ENCODE measurements at regions not wholly inside any gene's neighbourhood (a gene's known extent, or its start where the extent isn't known, plus 50 kb on each side); places are given as distances from the start of the nearest gene placed in this dataset.
"Not testable (repeated sequence)": the region's sequence is repeated elsewhere in the genome, so short reads cannot be mapped to it uniquely, and the experiment has no call there.

DNA sequence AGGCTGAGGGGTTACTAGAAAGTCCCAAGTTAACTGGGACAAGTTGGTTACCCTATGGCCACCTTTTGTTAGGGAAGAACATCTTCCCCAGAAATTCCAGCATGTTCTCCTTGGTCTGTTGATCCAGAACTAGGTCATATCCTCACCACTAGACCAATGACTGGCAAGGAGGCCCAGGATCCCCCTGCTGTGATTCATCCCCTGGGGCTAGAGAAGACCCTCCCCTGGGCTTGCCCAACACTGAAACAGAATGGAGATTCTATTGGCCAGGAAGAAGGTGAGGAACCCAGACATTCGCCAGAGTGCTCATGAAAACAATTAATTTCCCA is 90.1 kb upstream of the SIM2 start:
- Histone ChIP-seq H3K36me3 (ENCODE audit: control insufficient read depth in 3 of 3, insufficient read depth in 2 of 3, low read depth in 1 of 3, low read length in 3 of 3) (no peaks in the 10 kb centered on the region), H3K27me3 (ENCODE audit: control insufficient read depth in 3 of 3, insufficient read depth in 3 of 3, low read length in 3 of 3) (peaks cover 0 to 5% (median 1%) of the 10 kb centered on the region in 3 donors), H3K4me3 (ENCODE audit: low read depth in 1 of 3, low read length in 3 of 3) (no peak overlapping the region), H3K9me3 (ENCODE audit: control insufficient read depth in 2 of 2, insufficient read depth in 1 of 2, low read depth in 1 of 2, low read length in 1 of 2) (no peaks in the 10 kb centered on the region), H3K4me1 (ENCODE audit: control insufficient read depth in 3 of 3, insufficient read depth in 2 of 3, low read depth in 1 of 3, low read length in 2 of 3) (no peaks in the 10 kb centered on the region), H3K27ac (ENCODE audit: low read depth in 1 of 3, low read length in 2 of 3) (no peak overlapping the region)
- FAIRE-seq (no peak), DNase-seq (no peak)
- 84 to 96% (median 89%) methylated on average over 1 of the region's 1 CpG for WGBS, 3 donors

DNA sequence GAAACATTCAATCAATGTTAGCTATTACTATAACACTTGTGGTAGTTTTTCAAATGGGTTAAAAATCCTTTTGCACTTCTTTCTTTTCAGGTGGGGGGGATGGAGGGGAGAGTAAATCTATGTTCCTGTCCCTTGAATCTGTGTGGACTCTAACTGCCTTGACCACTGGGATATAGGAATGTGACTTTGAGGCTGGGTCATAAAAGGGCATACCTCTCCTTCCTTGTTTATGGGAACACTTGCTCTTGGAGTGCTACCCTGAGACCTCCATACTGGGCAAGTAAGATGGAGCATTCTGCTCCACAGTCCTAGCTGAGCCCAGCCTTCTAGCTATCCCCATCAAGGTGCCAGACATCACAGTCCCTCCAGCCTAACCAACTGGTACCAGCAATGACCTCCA is 89.3 kb upstream of the SIM2 start:
- no peaks in the 10 kb centered on the region for H3K36me3 ChIP-seq (ENCODE audit: control insufficient read depth in 3 of 3, insufficient read depth in 2 of 3, low read depth in 1 of 3, low read length in 3 of 3)
- DNase-seq: no peak
- FAIRE-seq: no peak
- H3K9me3 ChIP-seq (ENCODE audit: control insufficient read depth in 2 of 2, insufficient read depth in 1 of 2, low read depth in 1 of 2, low read length in 1 of 2): no peaks in the 10 kb centered on the region
- no peaks in the 10 kb centered on the region for H3K4me1 ChIP-seq (ENCODE audit: control insufficient read depth in 3 of 3, insufficient read depth in 2 of 3, low read depth in 1 of 3, low read length in 2 of 3)
- H3K27ac ChIP-seq (ENCODE audit: low read depth in 1 of 3, low read length in 2 of 3): no peak overlapping the region
- peaks cover 0 to 5% (median 3%) of the 10 kb centered on the region in 3 donors for H3K27me3 ChIP-seq (ENCODE audit: control insufficient read depth in 3 of 3, insufficient read depth in 3 of 3, low read length in 3 of 3)
- no peak overlapping the region for H3K4me3 ChIP-seq (ENCODE audit: low read depth in 1 of 3, low read length in 3 of 3)

DNA sequence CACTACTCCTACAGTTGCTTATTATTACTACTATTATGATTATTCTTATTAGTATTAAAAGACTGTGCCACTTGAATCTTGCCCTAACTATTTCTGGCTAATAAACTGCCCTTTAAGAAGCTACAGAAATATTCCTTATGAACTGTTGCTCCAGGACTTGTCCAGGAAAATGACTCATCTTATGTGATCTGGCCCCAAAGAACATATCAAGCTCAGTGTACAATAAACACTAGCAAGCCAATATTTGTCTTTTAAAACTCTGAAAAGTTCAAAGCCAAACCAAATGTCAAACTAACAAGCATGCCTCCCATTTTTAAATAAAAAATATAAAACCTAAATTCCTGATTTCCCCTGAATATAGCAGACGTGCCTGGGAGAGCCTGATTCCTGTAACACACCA is 88.7 kb upstream of the SIM2 start:
- H3K27me3 ChIP-seq (ENCODE audit: control insufficient read depth in 3 of 3, insufficient read depth in 3 of 3, low read length in 3 of 3): peaks cover 0 to 5% (median 3%) of the 10 kb centered on the region in 3 donors
- no peaks in the 10 kb centered on the region for H3K36me3 ChIP-seq (ENCODE audit: control insufficient read depth in 3 of 3, insufficient read depth in 2 of 3, low read depth in 1 of 3, low read length in 3 of 3)
- no peak overlapping the region for H3K4me3 ChIP-seq (ENCODE audit: low read depth in 1 of 3, low read length in 3 of 3)
- H3K9me3 ChIP-seq (ENCODE audit: control insufficient read depth in 2 of 2, insufficient read depth in 1 of 2, low read depth in 1 of 2, low read length in 1 of 2): no peaks in the 10 kb centered on the region
- no peak overlapping the region for H3K27ac ChIP-seq (ENCODE audit: low read depth in 1 of 3, low read length in 2 of 3)
- no peak for FAIRE-seq
- 64 to 76% (median 69%) methylated on average over 1 of the region's 1 CpG for WGBS, 3 donors
- DNase-seq: no peak
- H3K4me1 ChIP-seq (ENCODE audit: control insufficient read depth in 3 of 3, insufficient read depth in 2 of 3, low read depth in 1 of 3, low read length in 2 of 3): no peaks in the 10 kb centered on the region

DNA sequence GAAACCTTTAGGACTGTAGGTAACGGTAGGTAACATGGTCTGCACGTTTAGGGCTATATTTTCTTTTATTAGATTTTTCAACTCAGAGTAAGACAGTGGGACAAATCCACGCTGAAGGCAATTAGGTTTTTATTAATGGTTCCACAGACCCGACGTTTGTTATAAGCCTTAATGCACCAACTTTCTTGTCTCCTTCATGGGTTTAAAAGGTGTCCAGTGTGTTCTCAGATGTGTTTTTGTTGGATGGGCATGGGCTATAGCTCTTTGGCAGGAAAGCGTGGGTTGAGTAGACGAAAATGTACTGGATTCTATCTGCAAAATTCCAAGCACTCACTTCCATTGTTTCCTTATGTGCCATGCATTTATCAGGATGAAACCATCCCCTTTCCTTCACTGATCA is 88.0 kb upstream of the SIM2 start:
- DNase-seq (no peak), FAIRE-seq (no peak)
- H3K4me3 ChIP-seq (ENCODE audit: low read depth in 1 of 3, low read length in 3 of 3): no peak overlapping the region
- H3K4me1 ChIP-seq (ENCODE audit: control insufficient read depth in 3 of 3, insufficient read depth in 2 of 3, low read depth in 1 of 3, low read length in 2 of 3): no peaks in the 10 kb centered on the region
- H3K27me3 ChIP-seq (ENCODE audit: control insufficient read depth in 3 of 3, insufficient read depth in 3 of 3, low read length in 3 of 3): peaks cover 0 to 5% (median 3%) of the 10 kb centered on the region in 3 donors
- H3K36me3 ChIP-seq (ENCODE audit: control insufficient read depth in 3 of 3, insufficient read depth in 2 of 3, low read depth in 1 of 3, low read length in 3 of 3): no peaks in the 10 kb centered on the region
- no peak overlapping the region for H3K27ac ChIP-seq (ENCODE audit: low read depth in 1 of 3, low read length in 2 of 3)
- WGBS, 3 donors: 80 to 86% (median 84%) methylated on average over 7 of the region's 7 CpGs
- no peaks in the 10 kb centered on the region for H3K9me3 ChIP-seq (ENCODE audit: control insufficient read depth in 2 of 2, insufficient read depth in 1 of 2, low read depth in 1 of 2, low read length in 1 of 2)

DNA sequence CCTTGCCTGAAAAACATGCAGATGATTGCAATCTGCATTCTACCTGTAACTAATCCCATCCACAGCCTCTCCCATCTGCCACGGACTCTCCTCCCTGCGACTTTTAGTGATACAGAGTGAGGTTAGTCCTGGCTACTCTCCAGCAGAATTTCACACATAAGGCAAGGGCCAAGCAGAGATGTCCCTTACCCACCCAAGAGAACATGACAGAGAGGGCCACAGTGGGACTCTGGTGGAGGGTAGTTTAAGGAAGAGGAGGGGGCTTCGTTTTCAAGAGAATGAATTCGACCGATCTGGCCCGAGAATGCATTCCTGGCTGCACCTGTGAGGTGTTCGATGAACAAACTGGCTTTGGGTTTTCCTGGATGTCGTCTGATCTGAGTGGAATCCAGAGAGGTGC is 87.5 kb upstream of the SIM2 start:
- Histone ChIP-seq H3K27ac (ENCODE audit: low read depth in 1 of 3, low read length in 2 of 3) (no peak overlapping the region), H3K36me3 (ENCODE audit: control insufficient read depth in 3 of 3, insufficient read depth in 2 of 3, low read depth in 1 of 3, low read length in 3 of 3) (no peaks in the 10 kb centered on the region), H3K4me1 (ENCODE audit: control insufficient read depth in 3 of 3, insufficient read depth in 2 of 3, low read depth in 1 of 3, low read length in 2 of 3) (no peaks in the 10 kb centered on the region), H3K27me3 (ENCODE audit: control insufficient read depth in 3 of 3, insufficient read depth in 3 of 3, low read length in 3 of 3) (peaks cover 0 to 5% (median 3%) of the 10 kb centered on the region in 3 donors), H3K9me3 (ENCODE audit: control insufficient read depth in 2 of 2, insufficient read depth in 1 of 2, low read depth in 1 of 2, low read length in 1 of 2) (no peaks in the 10 kb centered on the region), H3K4me3 (ENCODE audit: low read depth in 1 of 3, low read length in 3 of 3) (no peak overlapping the region)
- 73 to 85% (median 76%) methylated on average over 8 of the region's 8 CpGs for WGBS, 3 donors
- FAIRE-seq: no peak
- DNase-seq: no peak

DNA sequence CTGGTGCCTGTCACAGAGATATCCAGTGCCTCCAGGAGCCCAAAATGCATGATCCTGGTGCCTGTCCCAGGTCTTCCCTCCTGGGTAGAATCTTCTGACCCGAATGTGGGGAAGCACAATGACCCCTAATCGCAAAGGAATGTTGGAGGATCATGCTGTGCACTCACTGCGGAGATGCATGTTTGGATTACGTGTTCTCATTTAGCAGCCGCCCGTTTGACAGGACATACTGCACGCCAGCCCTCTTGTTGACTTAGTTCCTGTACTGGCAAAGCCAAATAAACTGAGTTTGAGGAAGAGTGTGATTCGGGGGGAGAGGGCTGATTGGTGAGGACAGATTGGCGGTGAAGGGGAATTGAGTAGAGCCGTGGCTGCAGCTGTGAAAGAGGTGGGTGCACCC is 85.9 kb upstream of the SIM2 start:
- DNase-seq (no peak), FAIRE-seq (no peak)
- Histone ChIP-seq H3K27ac (ENCODE audit: low read depth in 1 of 3, low read length in 2 of 3) (no peak overlapping the region), H3K27me3 (ENCODE audit: control insufficient read depth in 3 of 3, insufficient read depth in 3 of 3, low read length in 3 of 3) (peaks cover 0 to 5% (median 3%) of the 10 kb centered on the region in 3 donors), H3K4me1 (ENCODE audit: control insufficient read depth in 3 of 3, insufficient read depth in 2 of 3, low read depth in 1 of 3, low read length in 2 of 3) (no peaks in the 10 kb centered on the region), H3K36me3 (ENCODE audit: control insufficient read depth in 3 of 3, insufficient read depth in 2 of 3, low read depth in 1 of 3, low read length in 3 of 3) (no peaks in the 10 kb centered on the region), H3K4me3 (ENCODE audit: low read depth in 1 of 3, low read length in 3 of 3) (no peak overlapping the region), H3K9me3 (ENCODE audit: control insufficient read depth in 2 of 2, insufficient read depth in 1 of 2, low read depth in 1 of 2, low read length in 1 of 2) (peaks cover 0 to 6% of the 10 kb centered on the region in 2 donors)
- 40 to 52% (median 44%) methylated on average over 10 of the region's 10 CpGs for WGBS, 3 donors

DNA sequence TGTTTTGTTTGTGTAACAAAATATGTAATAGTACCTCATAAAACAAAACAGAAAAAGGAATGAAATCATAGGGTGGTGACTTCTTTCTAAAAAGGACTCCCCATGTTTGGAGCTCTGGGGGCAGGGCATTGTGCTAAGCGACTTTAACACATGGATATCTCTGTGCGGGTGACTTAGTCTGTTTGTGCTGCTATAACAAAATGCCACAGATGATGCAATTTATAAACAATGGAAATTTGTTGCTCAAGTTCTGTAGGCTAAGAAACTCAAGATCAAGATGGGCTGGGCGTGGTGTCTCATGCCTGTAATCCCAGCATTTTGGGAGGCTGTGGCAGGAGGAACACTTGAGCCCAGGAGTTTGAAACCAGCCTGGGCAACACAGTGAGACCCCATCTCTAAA is 85.4 kb upstream of the SIM2 start:
- FAIRE-seq (no peak), DNase-seq (no peak)
- H3K9me3 ChIP-seq (ENCODE audit: control insufficient read depth in 2 of 2, insufficient read depth in 1 of 2, low read depth in 1 of 2, low read length in 1 of 2): peaks cover 0 to 6% of the 10 kb centered on the region in 2 donors
- H3K27ac ChIP-seq (ENCODE audit: low read depth in 1 of 3, low read length in 2 of 3): no peak overlapping the region
- no peaks in the 10 kb centered on the region for H3K4me1 ChIP-seq (ENCODE audit: control insufficient read depth in 3 of 3, insufficient read depth in 2 of 3, low read depth in 1 of 3, low read length in 2 of 3)
- peaks cover 0 to 5% (median 3%) of the 10 kb centered on the region in 3 donors for H3K27me3 ChIP-seq (ENCODE audit: control insufficient read depth in 3 of 3, insufficient read depth in 3 of 3, low read length in 3 of 3)
- no peak overlapping the region for H3K4me3 ChIP-seq (ENCODE audit: low read depth in 1 of 3, low read length in 3 of 3)
- no peaks in the 10 kb centered on the region for H3K36me3 ChIP-seq (ENCODE audit: control insufficient read depth in 3 of 3, insufficient read depth in 2 of 3, low read depth in 1 of 3, low read length in 3 of 3)
- 80 to 87% (median 80%) methylated on average over 3 of the region's 3 CpGs for WGBS, 3 donors

DNA sequence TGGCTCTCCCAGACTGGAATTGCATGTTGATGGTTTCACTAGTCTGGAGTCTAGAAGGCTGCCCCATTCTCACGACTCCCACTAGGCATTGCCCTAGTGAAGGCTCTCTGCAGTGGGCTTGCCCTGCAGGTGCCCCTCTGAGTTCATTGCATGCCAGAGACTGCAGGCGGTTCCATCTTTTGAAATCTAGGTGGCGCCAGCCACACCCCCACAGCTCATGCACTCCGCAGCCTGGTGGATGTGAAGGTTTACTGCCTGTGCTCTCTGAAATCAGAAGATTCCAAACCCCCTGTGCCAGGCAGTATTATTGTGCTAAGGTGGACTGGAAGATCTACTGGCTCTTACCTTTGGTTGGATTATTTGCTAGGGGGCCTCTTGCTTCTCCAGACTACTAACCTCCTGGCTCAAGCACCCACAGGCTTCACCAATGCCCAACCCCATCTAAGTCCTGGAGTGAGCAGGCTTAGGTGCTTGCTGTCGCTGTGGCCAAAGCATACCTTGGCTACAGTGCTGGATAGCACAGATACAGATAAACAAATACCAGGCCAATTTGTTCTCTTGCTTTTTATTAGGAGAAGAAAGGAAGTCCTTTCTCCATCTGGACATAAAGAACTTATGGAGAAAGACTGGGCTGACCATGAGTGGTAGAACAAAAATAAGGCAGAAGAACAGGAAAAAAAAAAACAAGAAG is 83.5 kb upstream of the SIM2 start:
- Histone ChIP-seq H3K4me3 (ENCODE audit: low read depth in 1 of 3, low read length in 3 of 3) (no peak overlapping the region), H3K4me1 (ENCODE audit: control insufficient read depth in 3 of 3, insufficient read depth in 2 of 3, low read depth in 1 of 3, low read length in 2 of 3) (no peaks in the 10 kb centered on the region), H3K9me3 (ENCODE audit: control insufficient read depth in 2 of 2, insufficient read depth in 1 of 2, low read depth in 1 of 2, low read length in 1 of 2) (peaks cover 0 to 6% of the 10 kb centered on the region in 2 donors), H3K27ac (ENCODE audit: low read depth in 1 of 3, low read length in 2 of 3) (no peak overlapping the region), H3K36me3 (ENCODE audit: control insufficient read depth in 3 of 3, insufficient read depth in 2 of 3, low read depth in 1 of 3, low read length in 3 of 3) (no peaks in the 10 kb centered on the region), H3K27me3 (ENCODE audit: control insufficient read depth in 3 of 3, insufficient read depth in 3 of 3, low read length in 3 of 3) (peaks cover 0 to 5% (median 3%) of the 10 kb centered on the region in 3 donors)
- DNase-seq (no peak), FAIRE-seq (no peak)
- WGBS, 3 donors: 77 to 90% (median 79%) methylated on average over 5 of the region's 5 CpGs

DNA sequence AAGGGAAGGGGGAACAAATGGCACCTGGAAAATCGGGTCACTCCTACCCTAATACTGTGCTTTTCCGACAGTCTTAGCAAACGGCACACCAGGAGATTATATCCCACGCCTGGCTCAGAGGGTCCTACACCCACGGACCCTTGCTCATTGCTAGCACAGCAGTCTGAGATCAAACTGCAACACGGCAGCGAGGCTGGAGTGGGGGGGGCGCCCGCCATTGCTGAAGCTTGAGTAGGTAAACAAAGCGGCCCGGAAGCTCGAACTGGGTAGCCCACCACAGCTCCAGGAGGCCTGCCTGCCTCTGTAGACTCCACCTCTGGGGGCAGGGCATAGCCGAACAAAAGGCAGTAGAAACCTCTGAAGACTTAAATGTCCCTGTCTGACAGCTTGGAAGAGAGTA is 82.1 kb upstream of the SIM2 start:
- H3K27ac ChIP-seq (ENCODE audit: low read depth in 1 of 3, low read length in 2 of 3); FAIRE-seq; H3K36me3 ChIP-seq (ENCODE audit: control insufficient read depth in 3 of 3, insufficient read depth in 2 of 3, low read depth in 1 of 3, low read length in 3 of 3); H3K27me3 ChIP-seq (ENCODE audit: control insufficient read depth in 3 of 3, insufficient read depth in 3 of 3, low read length in 3 of 3); H3K4me1 ChIP-seq (ENCODE audit: control insufficient read depth in 3 of 3, insufficient read depth in 2 of 3, low read depth in 1 of 3, low read length in 2 of 3); H3K4me3 ChIP-seq (ENCODE audit: low read depth in 1 of 3, low read length in 3 of 3); H3K9me3 ChIP-seq (ENCODE audit: control insufficient read depth in 2 of 2, insufficient read depth in 1 of 2, low read depth in 1 of 2, low read length in 1 of 2); DNase-seq: not testable (repeated sequence)
- 82 to 93% (median 84%) methylated on average over 13 of the region's 13 CpGs for WGBS, 3 donors

Measured in small intestine (tissue), 7 donors.